CD4-positive, CD25-positive, alpha-beta regulatory T cell (primary cell): ENCODE measurements at regions not wholly inside any gene's neighbourhood (a gene's known extent, or its start where the extent isn't known, plus 50 kb on each side); places are given as distances from the start of the nearest gene placed in this dataset.

ENCODE experiments used
- ATAC-seq, 2 donors: fragments of 150-1000 bp; cut with Tn5 transposase; one replicate each; pipeline ENCODE4 v1.10.0; 2021; ENCODE audit warnings: low read depth in 2 of 2, moderate number of reproducible peaks in 2 of 2, moderate library complexity in 1 of 2
- DNase-seq, 3 donors: peaks; one replicate each; pipeline versions ENCODE4 v3.0.0 to v3.0.0-alpha.2; 2012 to 2022; ENCODE audit warnings: mixed read lengths in 1 of 3
- H3K27ac ChIP-seq: one replicate; pipeline ENCODE4 v1.7.0; 2013; ENCODE audit warnings: mild to moderate bottlenecking, low read length; ENCODE audit not compliant: insufficient read depth, poor library complexity, severe bottlenecking
- H3K27me3 ChIP-seq: one replicate; pipeline ENCODE4 v1.7.0; 2013; ENCODE audit warnings: low read length; ENCODE audit not compliant: control insufficient read depth, insufficient read depth
- H3K36me3 ChIP-seq: one replicate; pipeline ENCODE4 v1.7.0; 2013; ENCODE audit warnings: mild to moderate bottlenecking, low read length, moderate library complexity; ENCODE audit not compliant: control insufficient read depth, insufficient read depth
- H3K4me1 ChIP-seq: 2 replicates; pipeline ENCODE4 v1.7.0; 2013; ENCODE audit warnings: mild to moderate bottlenecking, low read length; ENCODE audit not compliant: insufficient read depth, control insufficient read depth, poor library complexity, severe bottlenecking
- H3K4me3 ChIP-seq: one replicate; pipeline ENCODE4 v1.7.0; 2013; ENCODE audit warnings: low read depth, mild to moderate bottlenecking, low read length, moderate library complexity
- H3K9me3 ChIP-seq, 2 experiments: 1 replicate in 1 of 2; 2 replicates in 1 of 2; pipeline ENCODE4 v1.7.0; 2013; ENCODE audit warnings: low read length in 2 of 2, mild to moderate bottlenecking in 1 of 2, moderate library complexity in 1 of 2; ENCODE audit not compliant: control insufficient read depth in 2 of 2
- H3K27ac Mint-ChIP-seq, 3 donors: one replicate each; pipeline ENCODE4 v1.8.0; 2020 to 2022; ENCODE audit warnings: mild to moderate bottlenecking in 3 of 3, mixed read lengths in 3 of 3, moderate library complexity in 2 of 3
- H3K27me3 Mint-ChIP-seq: one replicate; pipeline ENCODE4 v1.8.0; 2022; ENCODE audit warnings: mild to moderate bottlenecking, mixed read lengths
- H3K36me3 Mint-ChIP-seq: one replicate; pipeline ENCODE4 v1.8.0; 2020; ENCODE audit warnings: mixed read lengths
- H3K4me1 Mint-ChIP-seq, 4 donors: one replicate each; pipeline ENCODE4 v1.8.0; 2020 to 2022; ENCODE audit warnings: mixed read lengths in 4 of 4, mild to moderate bottlenecking in 1 of 4
- H3K4me3 Mint-ChIP-seq, 4 donors: one replicate each; pipeline ENCODE4 v1.8.0; 2020 to 2022; ENCODE audit warnings: mild to moderate bottlenecking in 4 of 4, mixed read lengths in 4 of 4, moderate library complexity in 3 of 4
- H3K9me3 Mint-ChIP-seq, 7 donors: one replicate each; pipeline ENCODE4 v1.8.0; 2020 to 2022; ENCODE audit warnings: mixed read lengths in 7 of 7, mild to moderate bottlenecking in 3 of 7, moderate library complexity in 2 of 7

DNA sequence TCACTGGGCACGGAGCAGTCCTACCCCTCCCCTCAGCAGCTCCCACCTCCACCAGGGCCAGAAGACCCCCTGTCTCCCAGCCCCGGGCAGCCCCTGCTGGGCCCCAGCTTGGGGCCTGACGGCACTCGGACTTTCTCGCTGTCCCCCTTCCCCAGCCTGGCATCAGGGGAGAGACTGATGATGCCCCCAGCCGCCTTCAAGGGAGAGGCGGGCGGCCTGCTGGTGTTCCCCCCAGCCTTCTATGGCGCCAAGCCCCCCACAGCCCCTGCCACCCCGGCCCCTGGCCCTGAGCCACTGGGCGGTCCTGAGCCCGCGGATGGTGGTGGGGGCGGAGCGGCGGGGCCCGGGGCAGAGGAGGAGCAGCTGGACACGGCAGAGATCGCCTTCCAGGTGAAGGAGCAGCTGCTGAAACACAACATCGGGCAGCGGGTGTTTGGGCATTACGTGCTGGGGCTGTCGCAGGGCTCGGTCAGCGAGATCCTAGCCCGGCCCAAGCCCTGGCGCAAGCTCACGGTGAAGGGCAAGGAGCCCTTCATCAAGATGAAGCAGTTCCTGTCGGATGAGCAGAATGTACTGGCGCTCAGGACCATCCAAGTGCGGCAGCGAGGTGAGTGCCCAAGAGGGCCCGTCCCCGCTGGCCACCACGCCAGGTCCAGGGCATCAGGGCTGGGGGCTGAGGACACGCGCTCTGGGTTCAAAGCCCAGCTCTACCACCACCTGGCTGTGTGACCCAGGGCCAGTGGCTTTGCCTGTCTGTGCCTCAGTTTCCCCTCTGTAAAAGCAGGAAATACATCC is 58.6 kb downstream of the PHETA1 start:
- no peak overlapping the region for H3K4me3 Mint-ChIP-seq
- H3K36me3 Mint-ChIP-seq = peaks cover 3% of the 10 kb centered on the region
- H3K4me1 ChIP-seq = peaks cover 3% of the 10 kb centered on the region
- no peaks in the 10 kb centered on the region for H3K36me3 ChIP-seq
- ATAC-seq = no peak
- peaks cover 5% of the 10 kb centered on the region for H3K27me3 Mint-ChIP-seq
- no peak overlapping the region for H3K27ac Mint-ChIP-seq
- no peaks in the 10 kb centered on the region for H3K27me3 ChIP-seq
- H3K9me3 Mint-ChIP-seq = peaks cover 0 to 13% (median 6%) of the 10 kb centered on the region in 7 donors
- H3K27ac ChIP-seq = no peak overlapping the region
- no peak for DNase-seq
- H3K4me1 Mint-ChIP-seq = peaks cover 0 to 8% (median 4%) of the 10 kb centered on the region in 4 donors
- H3K9me3 ChIP-seq = peaks cover 11 to 12% of the 10 kb centered on the region in 2 experiments
- no peak overlapping the region for H3K4me3 ChIP-seq

DNA sequence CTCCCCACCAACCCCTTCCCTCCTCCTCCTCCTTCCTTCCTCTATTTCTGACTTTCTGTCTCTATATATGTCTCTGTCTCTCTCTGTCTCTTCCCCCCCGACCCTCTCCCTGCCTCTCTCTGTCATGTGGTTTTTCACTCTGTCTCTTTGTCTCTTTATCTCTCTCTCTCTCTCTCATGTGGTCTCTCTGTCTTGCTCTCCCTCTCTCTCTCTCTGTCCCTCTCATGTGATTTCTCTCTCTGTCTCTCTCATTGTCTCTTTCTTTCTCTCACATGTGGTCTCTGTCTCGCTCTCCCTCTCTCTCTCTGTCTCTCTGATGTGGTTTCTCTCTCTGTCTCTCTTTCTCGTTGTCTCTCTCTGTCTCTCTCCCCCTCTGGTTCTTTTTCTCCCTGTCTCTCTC is 59.3 kb downstream of the PHETA1 start:
- Mint-ChIP-seq H3K27me3 (peaks cover 5% of the 10 kb centered on the region), H3K36me3 (peaks cover 3% of the 10 kb centered on the region), H3K4me3 (no peak overlapping the region), H3K27ac (peak overlapping the region in 1 of 3 donors; percentile 88), H3K9me3 (peaks cover 0 to 18% (median 10%) of the 10 kb centered on the region in 7 donors), H3K4me1 (peaks cover 0 to 8% (median 4%) of the 10 kb centered on the region in 4 donors)
- DNase-seq = no peak
- Histone ChIP-seq H3K27me3 (no peaks in the 10 kb centered on the region), H3K4me1 (peaks cover 3% of the 10 kb centered on the region), H3K27ac (no peak overlapping the region), H3K9me3 (peaks cover 18 to 19% of the 10 kb centered on the region in 2 experiments), H3K4me3 (no peak overlapping the region), H3K36me3 (no peaks in the 10 kb centered on the region)
- no peak for ATAC-seq

DNA sequence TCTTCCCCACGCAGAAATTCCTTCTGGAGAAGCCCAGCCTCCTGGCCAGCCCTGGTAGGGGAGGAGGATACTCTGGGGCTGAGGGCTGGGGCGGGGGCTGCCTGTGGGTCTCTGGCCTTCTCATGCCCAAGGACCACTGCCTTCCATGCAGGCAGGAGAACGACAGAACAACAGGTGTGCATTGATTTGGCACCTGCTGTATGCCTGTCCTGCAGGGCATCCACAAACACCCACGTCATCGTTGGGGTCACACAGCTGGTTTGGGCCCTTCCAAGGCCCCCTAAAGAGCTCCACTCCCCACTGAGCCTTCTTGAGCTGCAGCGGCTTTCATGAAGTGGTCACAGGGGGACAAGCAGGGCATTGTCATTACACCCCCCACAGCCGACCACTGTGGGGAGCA is 60.4 kb downstream of the PHETA1 start:
- no peak overlapping the region for H3K27ac Mint-ChIP-seq
- ATAC-seq = no peak
- H3K9me3 Mint-ChIP-seq = peaks cover 0 to 26% (median 10%) of the 10 kb centered on the region in 7 donors
- no peak for DNase-seq
- no peaks in the 10 kb centered on the region for H3K27me3 ChIP-seq
- H3K27me3 Mint-ChIP-seq = no peaks in the 10 kb centered on the region
- H3K36me3 ChIP-seq = no peaks in the 10 kb centered on the region
- H3K4me3 Mint-ChIP-seq = no peak overlapping the region
- H3K4me3 ChIP-seq = no peak overlapping the region
- peaks cover 0 to 4% (median 2%) of the 10 kb centered on the region in 4 donors for H3K4me1 Mint-ChIP-seq
- no peaks in the 10 kb centered on the region for H3K4me1 ChIP-seq
- H3K9me3 ChIP-seq = peaks cover 25 to 29% of the 10 kb centered on the region in 2 experiments
- no peak overlapping the region for H3K27ac ChIP-seq
- H3K36me3 Mint-ChIP-seq = peaks cover 3% of the 10 kb centered on the region

DNA sequence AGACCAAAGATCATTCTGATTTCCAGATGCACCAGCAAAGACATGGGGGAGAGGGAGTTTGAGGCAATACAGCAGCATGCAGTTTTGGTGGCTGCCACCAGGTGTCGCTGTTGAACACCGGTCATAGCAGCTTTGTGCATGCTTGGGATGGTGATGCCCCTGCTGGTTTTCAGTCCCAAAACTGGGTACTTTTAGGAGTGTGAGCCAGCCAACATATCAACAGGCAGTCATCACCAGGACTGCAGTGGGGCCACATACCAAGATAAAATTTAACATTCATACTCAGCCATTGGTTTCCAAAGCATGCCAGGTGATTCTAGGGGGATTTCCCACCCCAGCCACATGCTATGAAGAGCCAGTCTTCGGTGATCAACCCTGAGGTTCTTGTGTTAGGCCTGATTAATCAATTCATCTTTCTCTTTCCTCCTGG is 64.2 kb downstream of the PHETA1 start:
- Mint-ChIP-seq H3K36me3 (peaks cover 3% of the 10 kb centered on the region), H3K4me1 (peaks cover 0 to 2% (median 1%) of the 10 kb centered on the region in 4 donors), H3K27me3 (peaks cover 1% of the 10 kb centered on the region), H3K9me3 (peaks cover 0 to 31% (median 10%) of the 10 kb centered on the region in 7 donors), H3K27ac (peak overlapping the region in 1 of 3 donors; percentile 56), H3K4me3 (no peak overlapping the region)
- no peaks in the 10 kb centered on the region for H3K36me3 ChIP-seq
- no peak overlapping the region for H3K4me3 ChIP-seq
- H3K27me3 ChIP-seq = no peaks in the 10 kb centered on the region
- H3K27ac ChIP-seq = no peak overlapping the region
- DNase-seq = peak in 1 of 3 donors; percentile 30
- ATAC-seq = no peak
- H3K4me1 ChIP-seq = no peaks in the 10 kb centered on the region
- peaks cover 25 to 30% of the 10 kb centered on the region in 2 experiments for H3K9me3 ChIP-seq

DNA sequence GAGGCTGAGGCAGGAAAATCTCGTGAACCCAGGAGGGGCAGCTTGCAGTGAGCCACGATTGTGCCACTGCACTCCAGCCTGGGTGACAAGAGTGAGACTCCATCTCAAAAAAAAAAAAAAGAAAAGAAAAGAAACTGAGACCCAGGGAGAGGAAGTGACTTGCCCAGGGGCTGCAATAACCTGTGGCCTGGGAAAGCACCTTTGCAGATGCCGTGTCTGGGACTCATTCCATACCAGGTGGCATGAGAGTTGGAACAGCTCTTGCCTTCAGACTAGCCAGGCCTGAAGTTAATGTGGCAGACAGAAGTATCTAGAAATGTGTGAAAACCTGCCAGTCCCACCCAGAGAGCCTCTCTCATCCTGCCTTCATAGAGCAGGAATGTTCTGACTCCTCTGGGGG is 65.4 kb downstream of the PHETA1 start:
- H3K9me3 ChIP-seq = peaks cover 25 to 30% of the 10 kb centered on the region in 2 experiments
- no peak for ATAC-seq
- H3K27me3 Mint-ChIP-seq = peaks cover 6% of the 10 kb centered on the region

DNA sequence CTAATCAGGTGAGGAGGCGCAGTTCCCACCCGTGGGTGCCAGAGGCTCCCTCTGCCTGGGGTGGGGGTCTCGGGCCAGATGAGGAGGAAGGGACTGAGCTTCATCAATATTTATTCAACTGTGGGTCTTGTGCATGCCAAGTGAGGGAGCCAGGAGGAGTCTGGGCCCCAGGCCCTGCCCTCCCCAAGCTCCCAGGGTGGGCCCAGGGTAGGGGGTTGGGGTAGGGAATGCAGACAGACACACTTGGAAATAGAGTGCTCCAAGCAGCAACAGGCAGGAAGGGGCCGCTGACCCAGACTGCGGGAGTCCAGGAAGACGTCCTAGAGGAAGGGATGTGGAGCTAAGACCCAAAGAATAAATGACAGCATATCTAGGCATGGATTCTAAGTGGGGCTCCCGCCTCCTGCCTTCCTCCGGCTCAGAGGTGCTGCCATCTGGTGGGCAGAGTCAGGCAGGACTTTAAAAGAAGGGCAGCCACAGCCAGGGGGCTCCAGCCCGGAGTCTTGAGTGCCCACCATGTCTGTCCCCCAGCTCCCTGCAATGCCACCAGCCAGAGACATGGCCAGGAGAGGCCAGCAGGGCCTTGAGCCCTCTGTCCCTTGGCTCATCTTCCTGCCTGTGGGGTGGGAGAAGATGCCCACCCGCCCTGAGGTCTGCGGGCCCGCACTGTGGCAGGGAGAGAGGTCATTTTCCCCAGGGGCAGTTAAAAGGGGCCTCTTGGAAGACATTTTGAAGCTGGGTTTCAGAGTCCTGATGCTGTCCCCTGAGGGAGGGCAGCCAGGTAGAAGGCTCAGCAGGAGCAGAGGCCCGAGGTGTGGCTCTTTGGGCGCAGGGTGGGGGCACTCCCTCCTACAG is 70.1 kb downstream of the PHETA1 start:
- no peak overlapping the region for H3K27ac Mint-ChIP-seq
- no peaks in the 10 kb centered on the region for H3K36me3 Mint-ChIP-seq
- Histone ChIP-seq H3K27me3 (no peaks in the 10 kb centered on the region), H3K36me3 (no peaks in the 10 kb centered on the region), H3K9me3 (peaks cover 0 to 4% of the 10 kb centered on the region in 2 experiments), H3K4me3 (no peak overlapping the region), H3K4me1 (no peaks in the 10 kb centered on the region), H3K27ac (no peak overlapping the region)
- no peaks in the 10 kb centered on the region for H3K4me1 Mint-ChIP-seq
- no peak overlapping the region for H3K4me3 Mint-ChIP-seq
- peaks cover 0 to 7% (median 0%) of the 10 kb centered on the region in 7 donors for H3K9me3 Mint-ChIP-seq
- H3K27me3 Mint-ChIP-seq = peaks cover 6% of the 10 kb centered on the region
- ATAC-seq (no peak), DNase-seq (peak; percentile 11 to 42 (median 24))

More for the DNA sequence above, 65.4 kb downstream of the PHETA1 start:
- DNase-seq = no peak
- Mint-ChIP-seq H3K4me1 (no peaks in the 10 kb centered on the region), H3K4me3 (no peak overlapping the region), H3K9me3 (peaks cover 0 to 31% (median 10%) of the 10 kb centered on the region in 7 donors), H3K36me3 (peaks cover 3% of the 10 kb centered on the region), H3K27ac (peak overlapping the region in 1 of 3 donors; percentile 25)
- no peaks in the 10 kb centered on the region for H3K36me3 ChIP-seq
- no peaks in the 10 kb centered on the region for H3K4me1 ChIP-seq
- no peak overlapping the region for H3K4me3 ChIP-seq
- no peaks in the 10 kb centered on the region for H3K27me3 ChIP-seq
- no peak overlapping the region for H3K27ac ChIP-seq

DNA sequence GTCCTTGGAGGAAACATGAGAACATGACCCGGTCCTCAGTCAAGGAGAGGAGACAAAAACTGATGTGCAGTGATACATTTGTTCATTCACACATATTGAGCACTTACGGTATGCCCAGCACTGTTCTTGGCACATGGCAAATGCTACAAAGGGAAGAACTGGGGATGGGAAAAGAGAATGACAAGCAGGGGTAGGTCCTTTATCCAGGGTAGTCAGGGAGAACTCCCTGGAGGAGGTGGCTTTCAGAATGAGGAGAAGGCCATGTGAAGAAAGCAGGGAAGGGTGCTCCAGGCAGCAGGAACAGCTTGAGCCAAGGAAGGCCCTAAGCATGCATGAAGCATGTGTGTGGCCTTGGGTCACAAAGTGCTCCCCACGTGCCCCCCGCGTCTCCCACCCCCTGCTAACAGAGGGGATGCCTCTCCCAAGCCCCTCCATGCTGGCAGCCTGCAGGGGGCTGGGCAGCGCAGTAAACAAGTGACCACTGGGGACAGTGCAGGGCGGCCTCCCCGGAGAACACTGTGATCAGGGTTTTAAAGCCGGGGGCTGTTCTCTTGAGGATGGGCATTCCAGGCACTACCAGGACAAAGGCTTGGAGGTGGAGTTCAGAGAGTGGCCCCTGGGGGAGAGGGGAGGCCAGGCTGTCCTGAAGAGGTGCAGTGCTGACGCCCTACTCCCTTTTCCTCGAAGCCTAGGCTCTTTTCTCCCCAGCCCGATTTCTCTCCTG is 71.0 kb downstream of the PHETA1 start:
- Mint-ChIP-seq H3K4me3 (no peak overlapping the region), H3K9me3 (peaks cover 0 to under 1% (median 0%) of the 10 kb centered on the region in 7 donors), H3K4me1 (no peaks in the 10 kb centered on the region), H3K27me3 (peaks cover 6% of the 10 kb centered on the region), H3K27ac (peak overlapping the region in 2 of 3 donors; percentile 63 to 78), H3K36me3 (no peaks in the 10 kb centered on the region)
- Histone ChIP-seq H3K36me3 (no peaks in the 10 kb centered on the region), H3K4me1 (no peaks in the 10 kb centered on the region), H3K27ac (no peak overlapping the region), H3K27me3 (no peaks in the 10 kb centered on the region), H3K9me3 (no peaks in the 10 kb centered on the region), H3K4me3 (no peak overlapping the region)
- no peak for DNase-seq
- no peak for ATAC-seq
